H9 (cell line): ENCODE measurements at regions not wholly inside any gene's neighbourhood (a gene's known extent, or its start where the extent isn't known, plus 50 kb on each side); places are given as distances from the start of the nearest gene placed in this dataset.
A peak's percentile ranks its signal among the peaks of the same experiment; 100 is the strongest.
"Not testable (repeated sequence)": the region's sequence is repeated elsewhere in the genome, so short reads cannot be mapped to it uniquely, and the experiment has no call there.

ENCODE experiments used
- DNase-seq: peaks from one replicate; pipeline ENCODE4 v3.0.0-alpha.2; 2017
- H2AFZ ChIP-seq: one replicate; pipeline ENCODE4 v1.6.1; 2013; ENCODE audit warnings: mild to moderate bottlenecking, low read length, control low read depth, moderate library complexity
- H2AK5ac ChIP-seq: 2 replicates; pipeline ENCODE4 v1.6.1; 2013; ENCODE audit warnings: low read length, control low read depth, mixed read lengths; ENCODE audit not compliant: insufficient read length
- H2BK120ac ChIP-seq: one replicate; pipeline ENCODE4 v1.6.1; 2013; ENCODE audit warnings: low read depth, mild to moderate bottlenecking, low read length, control low read depth, inconsistent platforms; ENCODE audit not compliant: poor library complexity, severe bottlenecking
- H2BK12ac ChIP-seq: 2 replicates; pipeline ENCODE4 v1.6.1; 2013; ENCODE audit warnings: low read length, control low read depth, mixed read lengths, low read depth; ENCODE audit not compliant: insufficient read length
- H2BK15ac ChIP-seq: 2 replicates; pipeline ENCODE4 v1.6.1; 2013; ENCODE audit warnings: low read depth, low read length, control low read depth
- H2BK20ac ChIP-seq: one replicate; pipeline ENCODE4 v1.6.1; 2013; ENCODE audit warnings: low read depth, mild to moderate bottlenecking, low read length, control low read depth, inconsistent platforms; ENCODE audit not compliant: poor library complexity, severe bottlenecking
- H2BK5ac ChIP-seq: 2 replicates; pipeline ENCODE4 v1.6.1; 2013; ENCODE audit warnings: low read length, control low read depth, mixed read lengths; ENCODE audit not compliant: insufficient read length
- H3K14ac ChIP-seq: 2 replicates; pipeline ENCODE4 v1.6.1; 2013; ENCODE audit warnings: low read length, control low read depth; ENCODE audit not compliant: insufficient read depth
- H3K18ac ChIP-seq: 2 replicates; pipeline ENCODE4 v1.6.1; 2013; ENCODE audit warnings: low read depth, mild to moderate bottlenecking, mixed read lengths, low read length, control low read depth; ENCODE audit not compliant: insufficient read length
- H3K23ac ChIP-seq: 2 replicates; pipeline ENCODE4 v1.6.1; 2013; ENCODE audit warnings: low read length, control low read depth, mixed read lengths, low read depth; ENCODE audit not compliant: insufficient read length
- H3K23me2 ChIP-seq: 2 replicates; pipeline ENCODE4 v1.6.1; 2013; ENCODE audit warnings: low read depth, mild to moderate bottlenecking, mixed read lengths, low read length, control low read depth; ENCODE audit not compliant: insufficient read length, poor library complexity, severe bottlenecking
- H3K27ac ChIP-seq: 2 replicates; pipeline ENCODE4 v1.5.1; 2013; ENCODE audit warnings: low read length, control low read depth, mixed read lengths, low read depth; ENCODE audit not compliant: insufficient read length
- H3K27me3 ChIP-seq: 2 replicates; pipeline ENCODE4 v1.6.1; 2013; ENCODE audit warnings: low read length, control low read depth, inconsistent platforms; ENCODE audit not compliant: insufficient read depth
- H3K4ac ChIP-seq: 2 replicates; pipeline ENCODE4 v1.6.1; 2013; ENCODE audit warnings: low read depth, mild to moderate bottlenecking, control low read depth, inconsistent platforms, low read length, moderate library complexity
- H3K4me1 ChIP-seq: 2 replicates; pipeline ENCODE4 v1.6.1; 2013; ENCODE audit warnings: low read length, control low read depth, inconsistent platforms; ENCODE audit not compliant: insufficient read depth
- H3K4me2 ChIP-seq: 2 replicates; pipeline ENCODE4 v1.6.1; 2013; ENCODE audit warnings: low read length, control low read depth, mixed read lengths; ENCODE audit not compliant: insufficient read length, insufficient read depth
- H3K56ac ChIP-seq: 2 replicates; pipeline ENCODE4 v1.6.1; 2013; ENCODE audit warnings: low read depth, mild to moderate bottlenecking, mixed read lengths, low read length, control low read depth; ENCODE audit not compliant: insufficient read length
- H3K79me1 ChIP-seq: 2 replicates; pipeline ENCODE4 v1.6.1; 2013; ENCODE audit warnings: low read depth, mild to moderate bottlenecking, moderate library complexity, low read length, control low read depth, inconsistent platforms; ENCODE audit not compliant: insufficient read depth, poor library complexity, severe bottlenecking
- H3K79me2 ChIP-seq: 2 replicates; pipeline ENCODE4 v1.6.1; 2013; ENCODE audit warnings: low read length, control low read depth, inconsistent platforms; ENCODE audit not compliant: insufficient read depth
- H3K9ac ChIP-seq: 2 replicates; pipeline ENCODE4 v1.6.1; 2013; ENCODE audit warnings: low read length, control low read depth, mixed read lengths; ENCODE audit not compliant: insufficient read length; ENCODE audit errors: extremely low read depth
- H3K9me3 ChIP-seq: one replicate; pipeline ENCODE4 v1.6.1; 2013; ENCODE audit warnings: low read depth, low read length, inconsistent platforms; ENCODE audit not compliant: control insufficient read depth
- H3T11ph ChIP-seq: one replicate; pipeline ENCODE4 v1.6.1; 2013; ENCODE audit warnings: mild to moderate bottlenecking, low read length, control low read depth, inconsistent platforms
- H4K20me1 ChIP-seq: one replicate; pipeline ENCODE4 v1.6.1; 2013; ENCODE audit not compliant: control insufficient read depth, insufficient read length, insufficient read depth
- H4K5ac ChIP-seq: 2 replicates; pipeline ENCODE4 v1.6.1; 2013; ENCODE audit warnings: low read depth, mild to moderate bottlenecking, mixed read lengths, low read length, control low read depth; ENCODE audit not compliant: insufficient read length
- H4K8ac ChIP-seq: replicated peaks from 2 replicates; pipeline ENCODE4 v1.6.1; 2013; ENCODE audit warnings: low read length, control low read depth, mixed read lengths, low read depth; ENCODE audit not compliant: insufficient read length
- H4K91ac ChIP-seq: 2 replicates; pipeline ENCODE4 v1.6.1; 2013; ENCODE audit warnings: low read depth, mild to moderate bottlenecking, moderate library complexity, mixed read lengths, low read length, control low read depth; ENCODE audit not compliant: insufficient read length
- H3K27ac Mint-ChIP-seq, 3 experiments: 2 replicates in 2 of 3; 3 replicates in 1 of 3; pipeline ENCODE4 v1.8.0; 2020 to 2021; ENCODE audit warnings: mixed read lengths in 3 of 3, mild to moderate bottlenecking in 1 of 3, moderate library complexity in 1 of 3
- H3K27me3 Mint-ChIP-seq: 2 replicates; pipeline ENCODE4 v1.8.0; 2021; ENCODE audit warnings: low read depth, mild to moderate bottlenecking, moderate library complexity, mixed read lengths
- H3K36me3 Mint-ChIP-seq, 3 experiments: 2 replicates in 2 of 3; 3 replicates in 1 of 3; pipeline ENCODE4 v1.8.0; 2020 to 2021; ENCODE audit warnings: low read depth in 3 of 3, mixed read lengths in 3 of 3; ENCODE audit not compliant: insufficient read depth in 1 of 3
- H3K4me1 Mint-ChIP-seq, 2 experiments: 2 replicates each; pipeline ENCODE4 v1.8.0; 2020; ENCODE audit warnings: mixed read lengths in 2 of 2
- H3K4me3 Mint-ChIP-seq, 2 experiments: 2 replicates in 1 of 2; 3 replicates in 1 of 2; pipeline ENCODE4 v1.8.0; 2020 to 2021; ENCODE audit warnings: mild to moderate bottlenecking in 2 of 2, mixed read lengths in 2 of 2, moderate library complexity in 1 of 2
- H3K9me3 Mint-ChIP-seq, 2 experiments: 2 replicates in 1 of 2; 3 replicates in 1 of 2; pipeline ENCODE4 v1.8.0; 2020; ENCODE audit warnings: mild to moderate bottlenecking in 2 of 2, mixed read lengths in 2 of 2, moderate library complexity in 1 of 2
- WGBS: extraction: QIAGEN DNeasy Blood & Tissue Kit; methylation state at CpG from one replicate; pipeline ENCODE4 v1.1.7; 2013; ENCODE audit warnings: missing lambda C conversion rate, low lambda C conversion rate, mixed read lengths; ENCODE audit not compliant: insufficient read length; ENCODE audit errors: extremely low coverage; 5-methylcytosine and 5-hydroxymethylcytosine counted together

DNA sequence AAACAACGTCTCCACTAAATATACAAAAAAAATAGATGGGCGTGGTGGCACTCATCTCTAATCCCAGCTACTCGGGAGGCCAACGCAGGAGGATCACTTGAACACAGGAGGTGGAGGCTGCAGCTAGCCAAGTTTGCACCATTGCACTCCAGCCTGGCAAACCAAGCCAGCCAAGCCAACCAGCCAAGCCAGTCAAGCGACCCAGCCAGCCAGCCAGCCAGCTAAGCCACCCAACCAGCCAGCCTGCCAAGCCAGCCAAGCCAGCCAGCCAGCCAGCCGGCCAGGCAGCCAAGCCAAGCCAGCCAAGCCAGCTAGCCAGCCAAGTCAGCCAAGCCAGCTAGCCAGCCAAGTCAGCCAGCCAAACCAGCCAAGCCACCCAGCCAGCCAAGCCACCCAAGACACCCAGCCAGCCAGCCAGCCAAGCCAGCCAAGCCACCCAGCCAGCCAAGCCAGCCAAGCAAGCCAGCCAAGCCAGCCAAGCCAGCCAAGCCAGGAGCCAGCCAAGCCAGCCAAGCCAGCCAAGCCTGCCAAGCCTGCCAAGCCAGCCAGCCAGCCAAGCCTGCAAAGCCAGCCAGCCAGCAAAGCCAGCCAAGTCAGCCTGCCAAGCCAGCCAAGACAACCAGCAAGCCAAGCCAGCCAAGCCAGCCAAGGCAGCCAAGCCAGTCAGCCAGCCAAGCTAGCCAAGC, 342.2 kb upstream of the PLGLB2 start:
- not testable (repeated sequence) for H3K27ac ChIP-seq, H3K27me3 ChIP-seq, H3K9ac ChIP-seq, H3K4me1 ChIP-seq, H2BK120ac ChIP-seq, H3K4me3 Mint-ChIP-seq, H3K14ac ChIP-seq, H3K4ac ChIP-seq, H4K91ac ChIP-seq, H2BK15ac ChIP-seq, H2BK20ac ChIP-seq, H3K4me1 Mint-ChIP-seq, H2BK12ac ChIP-seq, H3K23ac ChIP-seq, H3T11ph ChIP-seq, H4K5ac ChIP-seq, H3K18ac ChIP-seq, H2AFZ ChIP-seq, H3K27me3 Mint-ChIP-seq, H4K8ac ChIP-seq, H3K79me1 ChIP-seq, H3K9me3 ChIP-seq, H3K36me3 Mint-ChIP-seq, H3K56ac ChIP-seq, H3K23me2 ChIP-seq, H2AK5ac ChIP-seq, H3K79me2 ChIP-seq, H3K4me2 ChIP-seq, H4K20me1 ChIP-seq, H3K27ac Mint-ChIP-seq, H2BK5ac ChIP-seq
- peaks cover 29 to 38% of the 10 kb centered on the region in 2 experiments for H3K9me3 Mint-ChIP-seq
- no CpG with 5 or more reads among the region's 6 CpGs for WGBS
- peak; percentile 20 for DNase-seq

DNA sequence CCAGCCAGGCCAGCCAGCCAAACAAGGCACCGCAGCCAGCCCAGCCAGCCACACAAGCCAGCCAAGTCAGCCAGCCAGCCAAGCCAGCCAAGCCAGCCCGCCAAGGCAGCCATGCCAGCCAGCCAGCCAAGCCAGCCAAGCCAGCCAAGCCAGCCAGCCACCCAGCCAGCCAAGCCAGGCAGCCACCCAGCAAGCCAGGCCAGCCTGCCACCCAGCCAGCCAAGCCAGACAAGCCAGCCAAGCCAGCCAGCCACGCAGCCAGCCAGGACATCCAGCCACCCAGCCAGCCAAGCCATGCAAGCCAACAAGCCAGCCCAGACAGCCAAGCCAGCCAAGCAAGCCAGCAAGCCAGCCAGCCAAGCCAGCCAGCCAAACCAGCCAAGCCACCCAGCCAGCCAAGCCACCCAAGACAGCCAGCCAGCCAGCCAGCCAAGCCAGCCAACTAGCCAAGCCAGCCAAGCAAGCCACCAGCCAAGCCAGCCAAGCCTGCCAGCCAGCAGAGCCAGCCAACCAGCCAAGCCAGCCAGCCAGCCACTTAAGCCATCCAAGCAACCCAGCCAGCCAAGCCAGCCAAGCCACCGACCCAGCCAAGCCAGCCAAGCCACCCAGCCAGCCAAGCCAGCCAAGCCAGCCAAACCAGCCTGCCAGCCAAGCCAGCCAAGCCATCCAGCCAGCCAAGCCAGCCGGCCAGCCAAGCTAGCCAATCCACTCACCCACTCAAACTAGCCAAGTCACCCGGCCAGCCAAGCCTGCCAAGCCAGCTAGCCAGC, 341.3 kb upstream of the PLGLB2 start:
- H2BK120ac ChIP-seq, H3K23me2 ChIP-seq, H3K56ac ChIP-seq, H4K20me1 ChIP-seq, H3K23ac ChIP-seq, H3K27ac ChIP-seq, H2BK15ac ChIP-seq, H2BK5ac ChIP-seq, H3K79me1 ChIP-seq, H3K9me3 ChIP-seq, H3K27me3 ChIP-seq, H3T11ph ChIP-seq, H3K4me1 Mint-ChIP-seq, H3K4me3 Mint-ChIP-seq, H3K27ac Mint-ChIP-seq, H3K4me2 ChIP-seq, H3K9ac ChIP-seq, H2AFZ ChIP-seq, H3K18ac ChIP-seq, H4K8ac ChIP-seq, H2AK5ac ChIP-seq, H4K91ac ChIP-seq, H2BK12ac ChIP-seq, H3K79me2 ChIP-seq, H3K14ac ChIP-seq, H3K4me1 ChIP-seq, H2BK20ac ChIP-seq, H3K27me3 Mint-ChIP-seq, H4K5ac ChIP-seq, H3K36me3 Mint-ChIP-seq, H3K4ac ChIP-seq: not testable (repeated sequence)
- WGBS = no CpG with 5 or more reads among the region's 6 CpGs
- DNase-seq = peak; percentile 23
- H3K9me3 Mint-ChIP-seq = peaks cover 28 to 33% of the 10 kb centered on the region in 2 experiments
